B cell (primary cell): ENCODE measurements at regions not wholly inside any gene's neighbourhood (a gene's known extent, or its start where the extent isn't known, plus 50 kb on each side); places are given as distances from the start of the nearest gene placed in this dataset.

Source experiments
- ATAC-seq: fragments of 200-7000 bp; cut with Tn5 transposase; one replicate; pipeline ENCODE4 v1.10.0; 2021; ENCODE audit warnings: low read depth, mild to moderate bottlenecking, moderate number of reproducible peaks, moderate library complexity
- CTCF ChIA-PET: fragments of 350-600 bp; sonication (Branson Sonifier 250); formaldehyde crosslinking; loops from one replicate; lab custom pipeline; 2021; ENCODE audit warnings: antibody characterized with exemption, inconsistent platforms; lab: Charles Lee
- POLR2A ChIA-PET: fragments of 350-600 bp; sonication (Branson Sonifier 250); formaldehyde crosslinking; loops from one replicate; lab custom pipeline; 2021; ENCODE audit warnings: antibody characterized with exemption; lab: Charles Lee
- DNase-seq: peaks from one replicate; pipeline ENCODE4 v3.0.0; 2013
- H2AFZ ChIP-seq: 2 replicates; pipeline ENCODE4 v1.6.1; 2012; ENCODE audit warnings: mild to moderate bottlenecking, low read depth, low read length; ENCODE audit not compliant: insufficient read depth, poor library complexity, severe bottlenecking
- H3K27ac ChIP-seq, 2 donors: 1 replicate in 1 of 2; 2 replicates in 1 of 2; pipeline ENCODE4 v1.5.1; 2012 to 2013; ENCODE audit warnings: low read length in 2 of 2, mild to moderate bottlenecking in 2 of 2, moderate library complexity in 1 of 2
- H3K27me3 ChIP-seq, 4 experiments: fragments of 200-600 bp in 1 of 4; sonication (generic) in 1 of 4; replicated peaks in 1 of 4; 1 replicate in 2 of 4; 2 replicates in 2 of 4; pipeline versions ENCODE4 v1.6.1 to v1.7.0; 2013 to 2016; ENCODE audit warnings: low read length in 3 of 4, mild to moderate bottlenecking in 2 of 4, mixed read lengths in 1 of 4, moderate library complexity in 1 of 4; ENCODE audit not compliant: insufficient read depth in 4 of 4, control insufficient read depth in 3 of 4; ENCODE audit errors: control extremely low read depth in 1 of 4
- H3K36me3 ChIP-seq, 2 experiments: replicated peaks in 1 of 2; 1 replicate in 1 of 2; 2 replicates in 1 of 2; pipeline versions ENCODE4 v1.6.1 to v1.7.1; 2013; ENCODE audit warnings: low read length in 1 of 2; ENCODE audit not compliant: insufficient read depth in 2 of 2, control insufficient read depth in 1 of 2; ENCODE audit errors: control extremely low read depth in 1 of 2, extremely low read depth in 1 of 2
- H3K4me1 ChIP-seq, 2 donors: fragments of 200-600 bp in 1 of 2; sonication (generic) in 1 of 2; 1 replicate in 1 of 2; 2 replicates in 1 of 2; pipeline versions ENCODE4 v1.5.1 to v1.6.1; 2013 to 2017; ENCODE audit warnings: low read length in 2 of 2; ENCODE audit not compliant: control insufficient read depth in 2 of 2, insufficient read depth in 2 of 2
- H3K4me2 ChIP-seq: replicated peaks from 2 replicates; pipeline ENCODE3; 2012; ENCODE audit warnings: mild to moderate bottlenecking, low read depth, low read length; ENCODE audit not compliant: poor library complexity, severe bottlenecking
- H3K4me3 ChIP-seq, 5 experiments: fragments of 200-600 bp in 1 of 5; sonication (generic) in 1 of 5; 1 replicate in 3 of 5; 2 replicates in 2 of 5; pipeline versions ENCODE4 v1.5.1 to v1.7.0; 2011 to 2016; ENCODE audit warnings: low read length in 4 of 5, mild to moderate bottlenecking in 4 of 5, low read depth in 2 of 5, control low read depth in 1 of 5, moderate library complexity in 1 of 5; ENCODE audit not compliant: insufficient read depth in 1 of 5; ENCODE audit errors: control extremely low read depth in 1 of 5, extremely low read depth in 1 of 5
- H3K79me2 ChIP-seq: fragments of 200-600 bp; sonication (generic); one replicate; pipeline ENCODE4 v1.6.0; 2016; ENCODE audit warnings: low read length; ENCODE audit not compliant: control insufficient read depth, insufficient read depth
- H3K9ac ChIP-seq: fragments of 200-600 bp; sonication (generic); 2 replicates; pipeline ENCODE4 v1.6.1; 2017; ENCODE audit warnings: mild to moderate bottlenecking, low read length, moderate library complexity
- H3K9me3 ChIP-seq, 3 donors: one replicate each; pipeline versions ENCODE4 v1.6.1 to v1.7.1; 2013; ENCODE audit warnings: low read length in 2 of 3; ENCODE audit not compliant: control insufficient read depth in 2 of 3, insufficient read depth in 1 of 3; ENCODE audit errors: control extremely low read depth in 1 of 3
- H4K20me1 ChIP-seq: 2 replicates; pipeline ENCODE4 v1.6.0; 2012; ENCODE audit warnings: mild to moderate bottlenecking, low read length; ENCODE audit not compliant: insufficient read depth, control insufficient read depth, poor library complexity, severe bottlenecking
- H3K27ac Mint-ChIP-seq: one replicate; pipeline ENCODE4 v1.8.0; 2021; ENCODE audit warnings: mixed read lengths
- H3K27me3 Mint-ChIP-seq: one replicate; pipeline ENCODE4 v1.8.0; 2021; ENCODE audit warnings: mixed read lengths
- H3K4me1 Mint-ChIP-seq: one replicate; pipeline ENCODE4 v1.8.0; 2021; ENCODE audit warnings: mixed read lengths
- H3K4me3 Mint-ChIP-seq: one replicate; pipeline ENCODE4 v1.8.0; 2021; ENCODE audit warnings: mixed read lengths
- H3K9me3 Mint-ChIP-seq: one replicate; pipeline ENCODE4 v1.8.0; 2022; ENCODE audit warnings: mixed read lengths; ENCODE audit not compliant: insufficient read depth
- CTCF ChIP-seq: fragments of 200-600 bp; IDR thresholded peaks from one replicate; pipeline ENCODE4 v1.8.0; 2022; ENCODE audit warnings: antibody characterized with exemption, mild to moderate bottlenecking
- EZH2 ChIP-seq: IDR thresholded peaks from 2 replicates; pipeline ENCODE4 v1.6.1; 2012; ENCODE audit warnings: borderline replicate concordance, low read depth, mild to moderate bottlenecking, moderate library complexity, low read length; ENCODE audit not compliant: insufficient read depth, poor library complexity, severe bottlenecking
- WGBS: methylation state at CpG from one replicate; pipeline ENCODE4 v1.1.5; 2013; ENCODE audit warnings: missing lambda C conversion rate; ENCODE audit not compliant: insufficient coverage; 5-methylcytosine and 5-hydroxymethylcytosine counted together
- intact Hi-C: fragments of 100-400 bp; cut with micrococcal nuclease; formaldehyde crosslinking; loops from one replicate; pipeline ENCODE4 v1.10.0; 2022

- CTCF ChIA-PET: interaction anchor here (1.1 kb wide), 1 partner anchor 16 kb away, joined by 6 read pairs; no protein-coding TSS in a partner anchor
- H3K9me3 ChIP-seq: no peaks in the 10 kb centered on the region
- Mint-ChIP-seq H3K27ac (no peak overlapping the region), H3K4me3 (no peak overlapping the region), H3K9me3 (no peaks in the 10 kb centered on the region), H3K4me1 (no peaks in the 10 kb centered on the region), H3K27me3 (no peaks in the 10 kb centered on the region)
- H3K4me1 ChIP-seq: no peaks in the 10 kb centered on the region
- POLR2A ChIA-PET: no interaction called here
- no peaks in the 10 kb centered on the region for H3K36me3 ChIP-seq
- H3K27ac ChIP-seq: no peak overlapping the region
- no peak overlapping the region for H2AFZ ChIP-seq
- no peaks in the 10 kb centered on the region for H3K27me3 ChIP-seq
- no peak overlapping the region for H3K4me3 ChIP-seq
- no peak overlapping the region for H3K4me2 ChIP-seq
- no CpG with 5 or more reads among the region's 3 CpGs for WGBS
- H3K9ac ChIP-seq: no peak overlapping the region
- ATAC-seq: no peak
- TF ChIP-seq EZH2: no peak
- TF ChIP-seq CTCF: no peak
- intact Hi-C loops: no loop called here
- H3K79me2 ChIP-seq: no peaks in the 10 kb centered on the region
- no peaks in the 10 kb centered on the region for H4K20me1 ChIP-seq
- DNase-seq: no peak
Observed at GRCh38 chr5:126044931-126045565, 378.2 kb upstream of the GRAMD2B start.

DNA sequence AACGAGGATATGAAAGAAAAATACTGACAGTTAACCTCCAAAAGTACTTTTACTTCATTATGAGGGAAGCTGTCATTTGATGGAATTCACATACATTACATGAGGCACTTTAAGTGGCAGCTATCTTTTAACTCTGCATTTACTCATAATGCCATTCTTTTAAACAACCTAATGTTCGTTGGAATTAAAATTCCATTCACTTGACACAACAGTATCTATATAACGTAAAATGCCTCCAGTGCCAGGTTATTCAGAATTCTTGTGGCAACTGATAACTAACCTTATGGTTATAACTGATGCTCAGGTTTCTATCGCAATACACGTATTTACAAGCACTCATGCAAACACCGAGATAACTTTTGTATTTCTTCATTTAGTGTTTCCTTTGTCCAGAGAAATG lies 376.9 kb upstream of the GRAMD2B start:
- no peak overlapping the region for H3K4me2 ChIP-seq
- H3K4me3 ChIP-seq: no peak overlapping the region
- no peaks in the 10 kb centered on the region for H3K9me3 ChIP-seq
- H3K4me3 Mint-ChIP-seq: no peak overlapping the region
- H3K79me2 ChIP-seq: no peaks in the 10 kb centered on the region
- no peaks in the 10 kb centered on the region for H3K27me3 Mint-ChIP-seq
- WGBS: 71% methylated on average over 1 of the region's 6 CpGs
- no peaks in the 10 kb centered on the region for H3K27me3 ChIP-seq
- H3K4me1 ChIP-seq: no peaks in the 10 kb centered on the region
- ATAC-seq (no peak), DNase-seq (no peak)
- H4K20me1 ChIP-seq: no peaks in the 10 kb centered on the region
- ChIA-PET POLR2A (no interaction called here), CTCF (no interaction called here)
- H3K9me3 Mint-ChIP-seq: no peaks in the 10 kb centered on the region
- intact Hi-C loops: no loop called here
- no peaks in the 10 kb centered on the region for H3K36me3 ChIP-seq
- no peak overlapping the region for H3K27ac ChIP-seq
- H2AFZ ChIP-seq: no peak overlapping the region
- H3K9ac ChIP-seq: no peak overlapping the region
- H3K27ac Mint-ChIP-seq: no peak overlapping the region
- no peaks in the 10 kb centered on the region for H3K4me1 Mint-ChIP-seq
- TF ChIP-seq EZH2: no peak
- TF ChIP-seq CTCF: no peak
